ENCODE measurements at regions not wholly inside any gene's neighbourhood (a gene's known extent, or its start where the extent isn't known, plus 50 kb on each side); places are given as distances from the start of the nearest gene placed in this dataset.
A peak's percentile ranks its signal among the peaks of the same experiment; 100 is the strongest.

DNA sequence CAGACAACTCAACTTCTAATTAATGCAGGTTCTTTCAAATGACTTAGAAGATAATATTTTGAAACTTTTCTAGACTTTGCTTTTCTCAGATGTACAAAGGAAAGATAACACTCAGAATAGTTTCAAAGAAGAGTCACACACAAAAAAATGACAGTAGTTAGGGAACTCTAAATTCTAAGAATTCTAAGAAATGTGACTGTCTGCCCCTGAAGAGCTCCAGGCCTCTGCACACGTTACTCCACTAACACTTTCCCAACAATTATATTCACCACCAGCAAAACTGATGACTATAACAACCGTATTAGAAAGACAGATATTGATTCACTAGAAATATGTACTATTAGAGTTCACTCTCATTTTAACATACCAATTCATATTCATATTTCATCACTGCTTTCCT lies 133.3 kb upstream of the SMLR1 start:
- Histone ChIP-seq H3K27ac (ENCODE audit: insufficient read depth, low read length) (no peak overlapping the region), H3K4me3 (replicated peaks in 1 of 4; ENCODE audit: control extremely low read depth in 1 of 4, insufficient read depth in 1 of 4, low read depth in 3 of 4, low read length in 4 of 4) (no peak overlapping the region), H3K9me3 (ENCODE audit: control insufficient read depth, insufficient read depth, low read depth, low read length) (no peaks in the 10 kb centered on the region), H4K20me1 (ENCODE audit: control insufficient read depth, extremely low read depth, insufficient read depth, low read length) (no peaks in the 10 kb centered on the region), H3K4me1 (ENCODE audit: control insufficient read depth, extremely low read depth, insufficient read depth, low read length) (no peaks in the 10 kb centered on the region), H3K9ac (ENCODE audit: insufficient read depth, low read length) (no peak overlapping the region), H3K27me3 (ENCODE audit: control insufficient read depth, insufficient read depth, low read length) (no peaks in the 10 kb centered on the region), H3K79me2 (ENCODE audit: control insufficient read depth, insufficient read depth, low read length) (no peaks in the 10 kb centered on the region), H2AFZ (ENCODE audit: low read length) (no peak overlapping the region), H3K4me2 (ENCODE audit: extremely low read depth, insufficient read depth, low read length) (no peak overlapping the region), H3K36me3 (ENCODE audit: control insufficient read depth, insufficient read depth, low read length) (no peaks in the 10 kb centered on the region)
- no peak for DNase-seq (ENCODE audit: low read depth in 2 of 2)
- no peak for TF ChIP-seq EZH2 (IDR thresholded peaks at IDR 0.05; ENCODE audit: low read length, missing control alignments)
- TF ChIP-seq, protein P1, sequence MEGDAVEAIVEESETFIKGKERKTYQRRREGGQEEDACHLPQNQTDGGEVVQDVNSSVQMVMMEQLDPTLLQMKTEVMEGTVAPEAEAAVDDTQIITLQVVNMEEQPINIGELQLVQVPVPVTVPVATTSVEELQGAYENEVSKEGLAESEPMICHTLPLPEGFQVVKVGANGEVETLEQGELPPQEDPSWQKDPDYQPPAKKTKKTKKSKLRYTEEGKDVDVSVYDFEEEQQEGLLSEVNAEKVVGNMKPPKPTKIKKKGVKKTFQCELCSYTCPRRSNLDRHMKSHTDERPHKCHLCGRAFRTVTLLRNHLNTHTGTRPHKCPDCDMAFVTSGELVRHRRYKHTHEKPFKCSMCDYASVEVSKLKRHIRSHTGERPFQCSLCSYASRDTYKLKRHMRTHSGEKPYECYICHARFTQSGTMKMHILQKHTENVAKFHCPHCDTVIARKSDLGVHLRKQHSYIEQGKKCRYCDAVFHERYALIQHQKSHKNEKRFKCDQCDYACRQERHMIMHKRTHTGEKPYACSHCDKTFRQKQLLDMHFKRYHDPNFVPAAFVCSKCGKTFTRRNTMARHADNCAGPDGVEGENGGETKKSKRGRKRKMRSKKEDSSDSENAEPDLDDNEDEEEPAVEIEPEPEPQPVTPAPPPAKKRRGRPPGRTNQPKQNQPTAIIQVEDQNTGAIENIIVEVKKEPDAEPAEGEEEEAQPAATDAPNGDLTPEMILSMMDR (conservative IDR thresholded peaks at IDR 0.05 in 1 of 2, IDR thresholded peaks at IDR 0.05 in 1 of 2; ENCODE audit: low read depth in 1 of 2, low read length in 2 of 2) = no peak

DNA sequence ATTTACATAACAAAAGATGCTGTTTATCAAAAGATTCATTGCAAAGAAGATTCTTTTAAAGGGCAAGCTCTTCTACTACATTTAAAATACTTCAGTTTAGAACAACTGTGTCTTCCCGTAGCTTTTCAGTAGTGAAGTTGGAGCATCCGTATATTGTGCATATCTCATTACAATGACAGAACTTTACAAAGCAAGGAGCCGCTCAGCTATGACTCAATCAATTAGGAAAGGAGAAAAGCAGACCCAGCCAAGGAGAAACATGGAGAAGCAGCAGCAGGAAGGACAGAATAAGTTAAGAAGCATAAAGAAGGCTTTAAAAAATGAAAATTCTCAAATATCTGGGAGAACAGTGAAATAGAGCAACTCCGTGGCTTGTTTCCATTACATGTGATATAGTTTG lies 132.6 kb upstream of the SMLR1 start:
- Histone ChIP-seq H3K9me3 (ENCODE audit: control insufficient read depth, insufficient read depth, low read depth, low read length) (no peaks in the 10 kb centered on the region), H3K27me3 (ENCODE audit: control insufficient read depth, insufficient read depth, low read length) (no peaks in the 10 kb centered on the region), H3K9ac (ENCODE audit: insufficient read depth, low read length) (no peak overlapping the region), H3K4me1 (ENCODE audit: control insufficient read depth, extremely low read depth, insufficient read depth, low read length) (no peaks in the 10 kb centered on the region), H3K79me2 (ENCODE audit: control insufficient read depth, insufficient read depth, low read length) (no peaks in the 10 kb centered on the region), H4K20me1 (ENCODE audit: control insufficient read depth, extremely low read depth, insufficient read depth, low read length) (no peaks in the 10 kb centered on the region), H3K4me2 (ENCODE audit: extremely low read depth, insufficient read depth, low read length) (no peak overlapping the region), H3K36me3 (ENCODE audit: control insufficient read depth, insufficient read depth, low read length) (no peaks in the 10 kb centered on the region), H2AFZ (ENCODE audit: low read length) (no peak overlapping the region), H3K27ac (ENCODE audit: insufficient read depth, low read length) (no peak overlapping the region), H3K4me3 (replicated peaks in 1 of 4; ENCODE audit: control extremely low read depth in 1 of 4, insufficient read depth in 1 of 4, low read depth in 3 of 4, low read length in 4 of 4) (no peak overlapping the region)
- TF ChIP-seq, protein P1 (conservative IDR thresholded peaks at IDR 0.05 in 1 of 2, IDR thresholded peaks at IDR 0.05 in 1 of 2; ENCODE audit: low read depth in 1 of 2, low read length in 2 of 2) = no peak
- TF ChIP-seq EZH2 (IDR thresholded peaks at IDR 0.05; ENCODE audit: low read length, missing control alignments) = no peak
- DNase-seq (ENCODE audit: low read depth in 2 of 2) = peak in 1 of 2 donors; percentile 45

DNA sequence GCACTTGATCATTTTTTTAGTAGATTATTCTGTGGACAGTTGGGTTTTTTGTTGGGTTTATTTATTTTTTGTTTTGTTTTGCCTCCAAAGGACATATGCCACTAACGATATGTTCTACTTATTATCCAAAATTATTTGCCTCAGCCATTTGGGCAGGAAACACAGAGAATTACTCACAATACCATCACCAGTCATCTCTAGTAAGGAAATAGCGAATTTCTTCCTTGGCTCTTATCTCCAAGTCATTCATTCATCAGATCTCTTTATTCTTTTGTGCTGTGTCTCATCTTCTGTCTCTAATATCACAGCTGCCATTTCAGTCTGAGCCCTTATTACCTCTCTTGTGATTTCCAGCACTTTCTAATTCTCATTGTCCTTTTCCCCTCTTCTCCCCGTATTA lies 130.4 kb upstream of the SMLR1 start:
- Histone ChIP-seq H3K27ac (ENCODE audit: insufficient read depth, low read length) (no peak overlapping the region), H3K4me3 (replicated peaks in 1 of 4; ENCODE audit: control extremely low read depth in 1 of 4, insufficient read depth in 1 of 4, low read depth in 3 of 4, low read length in 4 of 4) (no peak overlapping the region)
- DNase-seq (ENCODE audit: low read depth in 2 of 2) = no peak

More for the DNA sequence above, 130.4 kb upstream of the SMLR1 start:
- H3K9ac ChIP-seq (ENCODE audit: insufficient read depth, low read length) = no peak overlapping the region
- no peak overlapping the region for H2AFZ ChIP-seq (ENCODE audit: low read length)
- TF ChIP-seq, protein P1 (conservative IDR thresholded peaks at IDR 0.05 in 1 of 2, IDR thresholded peaks at IDR 0.05 in 1 of 2; ENCODE audit: low read depth in 1 of 2, low read length in 2 of 2) = no peak
- no peak for TF ChIP-seq EZH2 (IDR thresholded peaks at IDR 0.05; ENCODE audit: low read length, missing control alignments)
- H3K4me2 ChIP-seq (ENCODE audit: extremely low read depth, insufficient read depth, low read length) = no peak overlapping the region
- no peaks in the 10 kb centered on the region for H3K9me3 ChIP-seq (ENCODE audit: control insufficient read depth, insufficient read depth, low read depth, low read length)
- H3K4me1 ChIP-seq (ENCODE audit: control insufficient read depth, extremely low read depth, insufficient read depth, low read length) = no peaks in the 10 kb centered on the region
- no peaks in the 10 kb centered on the region for H3K36me3 ChIP-seq (ENCODE audit: control insufficient read depth, insufficient read depth, low read length)
- H3K79me2 ChIP-seq (ENCODE audit: control insufficient read depth, insufficient read depth, low read length) = no peaks in the 10 kb centered on the region
- H4K20me1 ChIP-seq (ENCODE audit: control insufficient read depth, extremely low read depth, insufficient read depth, low read length) = no peaks in the 10 kb centered on the region
- H3K27me3 ChIP-seq (ENCODE audit: control insufficient read depth, insufficient read depth, low read length) = no peaks in the 10 kb centered on the region
